ENCODE measurements at regions not wholly inside any gene's neighbourhood (a gene's known extent, or its start where the extent isn't known, plus 50 kb on each side); places are given as distances from the start of the nearest gene placed in this dataset.
"Not testable (repeated sequence)": the region's sequence is repeated elsewhere in the genome, so short reads cannot be mapped to it uniquely, and the experiment has no call there.

DNA sequence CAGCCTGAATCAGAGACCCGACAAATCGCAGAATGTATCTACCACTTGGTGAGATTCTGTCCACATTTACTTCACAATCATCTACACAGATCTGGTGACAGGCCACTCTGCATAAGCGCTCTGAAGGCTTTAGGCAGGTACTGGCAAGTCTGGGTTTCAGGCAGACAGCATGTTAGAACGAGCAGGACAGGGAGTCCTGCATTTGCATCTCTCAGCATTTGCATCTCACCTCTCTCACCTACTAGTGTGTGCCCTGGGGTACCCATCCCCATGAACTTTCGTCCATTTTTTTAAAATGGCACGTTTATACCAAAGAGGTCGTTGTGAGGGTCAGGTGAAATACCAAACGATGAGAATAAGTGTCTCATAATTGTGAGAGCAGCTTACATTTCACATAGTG is 108.2 kb downstream of the SPATA31A1 start:
- not testable (repeated sequence) for DNase-seq

DNA sequence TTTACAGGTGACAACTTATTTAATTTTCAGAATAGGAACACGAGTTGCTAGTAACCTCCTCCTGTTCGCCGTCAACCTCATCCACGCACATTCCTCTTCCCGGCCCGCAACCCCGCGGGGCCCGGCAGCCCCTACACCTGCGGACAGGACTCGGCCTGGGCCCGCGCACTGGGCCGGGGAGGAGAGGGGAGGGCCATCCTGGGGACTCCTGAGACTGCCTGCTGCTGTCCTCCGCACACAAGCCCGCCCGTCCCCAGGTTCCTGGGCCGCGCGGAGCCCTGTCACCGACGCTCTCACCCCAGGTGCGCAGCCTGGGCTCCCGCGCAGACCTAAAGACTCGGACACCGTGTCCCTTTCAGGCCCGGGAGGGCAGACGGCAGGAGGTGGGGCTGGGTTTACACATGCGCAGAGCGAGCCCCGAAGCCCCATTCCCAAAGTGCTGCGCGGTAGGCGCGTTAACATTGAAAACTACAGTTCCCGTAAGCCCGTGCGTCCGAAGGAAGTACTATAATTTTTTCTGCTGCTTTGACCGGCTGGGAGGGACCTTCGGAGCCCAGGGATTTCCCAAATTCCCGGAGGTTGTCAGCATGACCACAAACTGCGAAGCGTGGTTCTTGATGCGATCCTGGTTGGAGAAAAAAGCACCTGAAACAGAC is 108.8 kb downstream of the SPATA31A1 start:
- DNase-seq, result peak in 1 of 2 experiments; percentile 52

DNA sequence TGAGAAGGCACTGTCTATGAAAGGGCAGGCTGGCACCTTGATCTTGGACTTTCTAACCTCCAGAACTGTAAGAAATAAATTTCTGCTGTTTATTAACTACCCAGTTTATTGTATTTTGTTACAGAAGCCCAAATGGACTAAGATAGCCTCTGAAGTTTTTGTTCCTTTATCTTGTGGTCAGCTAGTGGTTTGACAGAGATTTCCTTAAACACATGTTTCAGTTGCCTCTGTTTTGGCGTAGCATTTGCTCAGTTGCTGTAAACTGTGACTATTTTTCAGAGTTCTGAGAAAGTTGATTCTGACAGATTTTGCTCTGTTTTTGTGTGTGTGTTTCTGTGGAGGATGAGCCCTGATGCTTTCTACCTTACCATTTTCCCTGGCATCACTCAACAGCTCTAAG is 119.0 kb downstream of the SPATA31A1 start:
- DNase-seq, result not testable (repeated sequence)

DNA sequence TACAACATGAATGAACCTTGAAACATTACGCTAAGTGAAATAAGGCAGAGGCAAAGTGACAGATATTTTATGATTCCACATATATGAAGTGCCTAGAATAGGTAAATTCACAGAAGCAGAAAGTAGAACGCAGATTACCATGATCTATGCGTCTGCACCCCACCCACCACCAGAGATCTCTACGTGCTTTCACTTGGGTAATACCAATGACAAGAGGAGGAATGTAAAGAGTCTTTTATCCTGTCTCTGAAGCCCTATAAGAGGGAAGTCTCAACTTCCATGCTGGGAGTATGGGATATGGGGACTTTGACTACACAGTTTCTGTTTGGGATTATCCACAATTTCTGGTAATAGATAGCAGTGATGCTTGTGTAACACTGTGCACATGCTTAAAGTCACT is 127.6 kb downstream of the SPATA31A1 start:
- not testable (repeated sequence) for DNase-seq

DNA sequence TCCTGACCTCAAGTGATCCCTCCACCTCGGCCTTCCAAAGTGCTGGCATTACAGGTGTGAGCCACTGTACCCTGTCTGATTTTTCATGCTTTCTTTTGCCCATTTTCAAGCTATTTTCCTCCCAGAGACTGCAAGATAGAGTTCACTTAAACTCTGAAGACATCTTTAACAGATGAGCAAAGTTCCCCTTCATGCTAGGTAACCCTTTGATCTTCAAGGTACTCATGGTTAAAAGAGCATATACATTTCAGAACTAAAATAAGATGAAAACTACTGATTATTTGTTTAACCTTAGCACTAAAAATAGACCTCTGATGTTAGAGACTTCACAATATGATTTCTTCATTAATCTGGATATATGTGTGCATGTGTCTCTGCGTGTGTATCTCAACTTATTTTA is 128.4 kb downstream of the SPATA31A1 start:
- DNase-seq, result not testable (repeated sequence)

DNA sequence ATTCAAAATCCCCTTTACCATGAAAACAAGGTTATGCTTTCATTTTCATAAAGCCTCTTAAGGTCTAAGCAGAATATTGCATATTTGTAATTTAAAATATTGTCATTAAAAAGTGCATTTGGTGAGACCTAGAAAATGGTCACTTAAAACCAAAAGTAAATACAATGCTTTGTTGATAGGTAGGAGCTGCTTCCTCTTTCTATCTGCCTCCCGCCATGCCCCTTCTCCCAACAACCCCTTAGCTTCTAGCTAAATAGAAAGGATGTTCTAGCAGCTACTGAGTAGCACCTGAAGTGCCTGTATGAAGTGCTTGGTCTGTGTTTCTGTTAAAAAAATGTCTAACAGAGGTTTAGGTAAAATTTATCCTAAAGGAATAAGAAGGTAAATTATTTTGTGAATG is 128.8 kb downstream of the SPATA31A1 start:
- DNase-seq, result not testable (repeated sequence)

DNA sequence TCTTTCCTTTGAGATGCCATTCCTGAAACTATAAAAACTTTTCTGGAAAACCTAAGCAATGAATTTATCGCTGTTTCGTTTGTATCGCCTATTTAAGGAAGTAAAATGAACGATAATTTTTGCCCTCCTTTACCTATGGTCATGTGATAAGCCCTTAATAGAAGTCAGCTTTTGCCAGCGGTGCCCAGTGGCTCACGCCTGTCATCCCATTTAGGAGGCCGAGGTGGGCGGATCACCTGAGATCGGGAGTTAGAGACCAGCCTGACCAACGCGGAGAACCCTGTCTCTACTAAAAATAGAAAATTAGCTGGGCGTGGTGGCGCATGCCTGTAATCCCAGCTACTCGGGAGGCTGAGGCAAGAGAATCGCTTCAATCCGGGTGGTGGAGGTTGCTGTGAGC is 132.0 kb downstream of the SPATA31A1 start:
- not testable (repeated sequence) for DNase-seq

DNA sequence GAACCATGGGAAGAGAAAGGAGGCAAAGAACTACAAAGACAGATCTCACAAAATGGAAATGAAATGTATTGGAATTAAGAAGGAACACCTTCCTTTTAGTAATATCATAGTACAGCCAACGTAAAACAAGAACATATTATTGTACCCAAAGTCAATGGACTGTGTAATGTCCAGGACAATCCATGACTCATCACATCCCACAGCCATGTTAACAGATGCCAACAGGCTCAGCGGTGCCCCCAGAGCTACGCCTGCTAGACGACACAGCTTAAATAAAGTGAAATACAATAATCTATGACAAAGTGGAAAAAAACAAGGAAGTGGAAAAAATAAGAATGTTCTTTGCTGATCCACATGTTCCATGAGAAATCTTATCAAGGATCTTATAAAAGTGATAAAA is 140.8 kb downstream of the SPATA31A1 start:
- not testable (repeated sequence) for DNase-seq

DNA sequence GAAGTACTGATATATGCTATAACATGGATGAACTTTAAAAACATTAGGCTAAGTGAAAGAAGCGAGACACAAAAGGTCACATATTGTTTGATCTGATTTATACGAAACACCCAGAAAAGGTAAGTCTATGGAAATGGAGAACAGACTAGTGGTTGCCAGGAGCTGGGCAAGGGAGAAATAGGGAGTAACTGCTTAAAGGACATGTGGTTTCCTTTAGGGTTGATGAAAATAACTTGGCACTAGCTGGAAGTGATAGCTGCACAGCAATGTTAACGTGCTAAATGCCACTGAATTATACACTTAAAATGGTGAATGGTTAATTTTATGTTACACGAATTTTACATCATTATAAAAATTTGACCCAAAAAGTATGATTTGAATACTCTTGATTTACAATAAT is 147.7 kb downstream of the SPATA31A1 start:
- DNase-seq, result not testable (repeated sequence)

DNA sequence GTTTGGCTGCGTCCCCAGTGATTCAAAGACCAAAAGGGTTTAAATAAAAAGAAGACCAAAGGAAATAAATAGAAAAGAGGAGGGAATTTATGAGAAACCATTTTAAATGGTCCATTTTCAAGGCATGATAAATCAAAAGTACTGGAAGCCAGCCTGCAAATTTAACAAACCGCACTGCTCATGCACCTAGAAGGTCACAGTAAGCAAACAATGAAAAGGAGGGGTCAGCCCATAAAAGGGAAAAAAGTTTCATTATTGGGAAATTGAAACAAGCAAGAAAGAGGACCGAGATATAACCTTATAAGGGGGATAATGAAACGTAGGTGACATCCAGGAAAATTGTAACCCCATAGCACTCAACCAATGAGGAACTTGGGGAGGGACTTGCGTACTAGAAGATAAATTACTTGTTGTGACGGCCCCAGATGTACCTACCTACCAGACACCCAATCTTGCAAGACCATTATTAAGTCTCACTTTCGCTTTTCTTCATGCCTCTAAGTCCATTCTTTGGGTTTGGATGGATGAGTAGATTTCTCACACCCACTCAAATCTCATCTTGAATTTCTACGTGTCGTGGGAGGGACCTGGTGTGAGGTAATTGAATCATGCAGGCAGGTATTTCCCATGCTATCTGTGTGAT is 172.0 kb downstream of the SPATA31A1 start:
- not testable (repeated sequence) for DNase-seq

DNA sequence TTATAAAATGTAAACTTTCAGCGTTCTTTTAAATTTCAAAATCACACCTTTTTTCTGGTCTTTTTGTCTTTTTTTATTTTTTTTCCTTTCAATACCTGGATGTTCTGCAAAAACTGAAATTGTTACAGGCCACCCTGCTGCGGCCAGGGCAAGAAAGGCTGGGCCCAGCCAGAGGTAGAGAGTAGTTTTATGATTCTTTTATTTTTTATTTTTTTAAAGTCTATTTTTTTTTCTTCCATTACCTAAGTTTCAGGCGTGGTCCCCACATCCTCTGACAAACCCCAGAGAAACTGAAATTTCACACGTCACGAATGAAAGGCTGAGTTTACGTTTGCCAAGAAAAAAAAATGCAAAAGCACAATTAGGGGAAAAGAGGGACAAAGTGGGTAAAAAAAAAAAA is 177.1 kb downstream of the SPATA31A1 start:
- DNase-seq, result not testable (repeated sequence)

DNA sequence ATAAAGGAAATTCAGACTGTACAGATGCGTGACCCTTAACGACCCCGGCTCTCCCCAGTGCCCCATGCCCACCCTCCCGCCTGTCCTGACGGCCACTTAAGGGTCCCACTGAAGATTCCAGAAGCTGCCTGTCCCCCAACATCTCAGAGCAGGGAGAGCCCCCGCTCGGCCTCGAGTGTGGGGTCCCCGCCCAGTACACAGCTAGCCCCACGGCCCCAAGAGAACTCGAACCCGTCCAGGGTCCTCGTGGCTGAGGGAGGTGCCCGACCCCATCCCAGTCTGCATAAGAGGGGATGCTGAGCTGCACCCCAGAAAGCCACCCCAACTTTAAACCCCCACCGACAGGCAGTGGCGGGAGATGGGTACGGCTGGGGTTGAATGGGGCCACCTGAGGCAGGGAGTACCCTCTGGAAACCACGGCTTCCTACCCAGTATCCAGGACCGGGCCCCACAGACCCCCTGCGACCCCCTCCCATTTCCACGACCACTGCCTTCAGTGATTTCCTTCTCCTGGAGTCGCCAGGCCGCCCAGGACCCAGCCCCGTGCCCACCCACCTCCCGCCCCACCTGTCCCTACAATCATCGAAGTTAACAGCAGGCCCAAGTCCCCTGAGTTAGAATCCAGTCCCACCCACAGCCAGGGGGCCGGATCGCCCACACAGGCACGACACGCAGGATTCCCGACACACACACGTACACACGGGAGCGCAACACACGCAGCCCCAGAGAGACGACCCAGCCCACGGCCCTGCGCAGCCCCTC is 177.7 kb downstream of the SPATA31A1 start:
- not testable (repeated sequence) for DNase-seq

DNA sequence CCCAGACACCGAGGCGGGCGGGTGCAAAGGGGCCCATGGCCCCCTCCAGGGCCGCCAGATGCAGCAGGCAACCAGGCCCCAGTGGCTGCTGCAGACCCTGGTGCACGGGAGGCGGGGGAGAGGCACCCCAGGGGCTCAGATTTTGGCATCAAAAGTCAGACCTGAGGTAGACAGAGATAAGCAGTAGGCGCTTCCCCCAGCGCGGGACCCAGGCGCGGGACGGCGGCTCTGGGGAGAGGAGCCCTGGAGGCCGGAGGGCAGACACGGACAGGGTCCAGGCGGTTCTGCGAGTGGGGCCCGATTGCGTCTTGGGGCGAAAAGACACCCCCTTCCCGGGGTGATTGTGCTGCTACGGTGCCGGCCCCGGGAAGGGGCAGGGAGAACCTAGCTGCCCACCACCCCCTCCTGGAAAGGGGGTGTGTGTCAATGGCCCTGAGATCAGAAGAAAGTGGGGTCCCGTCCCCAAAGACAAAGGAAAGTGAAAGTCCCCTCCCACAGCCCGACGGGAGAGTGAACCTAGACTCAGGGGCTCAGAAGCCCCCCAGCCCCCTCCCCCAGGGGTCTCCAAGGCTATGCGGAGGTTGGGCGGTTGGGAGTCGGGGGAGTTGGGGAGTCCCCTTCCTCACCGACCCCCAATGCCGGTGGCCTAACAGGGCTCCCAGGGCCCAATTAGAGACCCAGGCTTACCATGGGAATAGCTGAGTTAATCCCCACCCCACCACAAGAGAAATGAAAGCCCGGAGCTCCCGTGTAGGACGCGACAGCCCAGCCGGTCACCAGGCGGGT is 178.5 kb downstream of the SPATA31A1 start:
- DNase-seq, result not testable (repeated sequence)

DNA sequence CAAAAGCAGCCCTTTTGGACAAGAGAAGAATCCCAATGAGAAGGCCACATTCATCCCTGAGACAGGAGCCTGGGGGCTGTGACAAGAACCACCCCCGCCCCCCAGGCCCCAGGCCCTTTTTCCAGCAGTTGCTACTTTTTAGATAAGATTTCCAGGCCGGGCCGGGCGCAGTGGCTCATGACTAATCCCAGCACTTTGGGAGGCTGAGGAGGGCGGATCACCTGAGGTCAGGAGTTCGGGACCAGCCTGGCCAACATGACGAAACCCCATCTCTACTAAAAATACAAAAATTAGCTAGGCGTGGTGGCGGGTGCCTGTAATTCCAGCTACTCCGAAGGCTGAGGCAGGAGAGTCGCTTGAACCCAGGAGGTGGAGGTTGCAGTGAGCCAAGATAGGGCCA is 179.4 kb downstream of the SPATA31A1 start:
- not testable (repeated sequence) for DNase-seq

DNA sequence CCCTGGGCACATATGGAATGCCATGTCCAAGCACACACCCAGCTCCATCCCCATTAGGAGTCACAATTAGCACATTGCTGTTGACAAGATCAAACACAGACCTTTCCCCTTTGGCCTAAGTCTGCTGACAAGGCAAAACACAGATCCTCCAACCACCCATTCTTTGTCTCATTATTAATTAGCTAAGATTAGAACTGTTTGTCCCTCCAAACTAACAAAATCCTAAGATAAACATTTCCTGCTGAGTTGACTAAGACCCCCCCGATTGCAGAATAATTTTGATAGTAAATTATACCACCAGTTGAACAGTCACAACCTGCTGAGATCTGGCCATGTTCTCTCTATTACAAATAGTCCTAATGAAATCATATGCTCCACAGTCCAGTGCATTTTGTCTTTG is 186.7 kb downstream of the SPATA31A1 start:
- not testable (repeated sequence) for DNase-seq

DNA sequence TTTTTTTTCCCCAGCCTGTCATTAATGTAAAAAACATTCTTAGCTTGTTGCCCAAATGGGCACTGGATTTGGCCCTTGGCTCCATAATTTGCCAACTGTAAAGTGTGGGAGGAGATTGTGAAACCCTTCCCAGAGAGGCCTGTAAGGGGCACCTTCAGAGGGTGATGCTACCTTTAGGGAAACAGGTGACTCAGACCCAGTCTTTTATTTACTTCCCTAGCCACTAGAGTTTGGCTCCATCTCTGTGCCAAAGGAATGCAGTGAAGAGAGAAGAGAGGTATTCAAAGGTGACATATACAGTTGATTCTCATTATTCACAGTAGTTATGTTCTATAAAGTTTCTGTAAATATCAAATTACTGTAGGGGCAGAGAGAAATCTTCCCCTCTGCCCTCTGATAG is 189.6 kb downstream of the SPATA31A1 start:
- not testable (repeated sequence) for DNase-seq

DNA sequence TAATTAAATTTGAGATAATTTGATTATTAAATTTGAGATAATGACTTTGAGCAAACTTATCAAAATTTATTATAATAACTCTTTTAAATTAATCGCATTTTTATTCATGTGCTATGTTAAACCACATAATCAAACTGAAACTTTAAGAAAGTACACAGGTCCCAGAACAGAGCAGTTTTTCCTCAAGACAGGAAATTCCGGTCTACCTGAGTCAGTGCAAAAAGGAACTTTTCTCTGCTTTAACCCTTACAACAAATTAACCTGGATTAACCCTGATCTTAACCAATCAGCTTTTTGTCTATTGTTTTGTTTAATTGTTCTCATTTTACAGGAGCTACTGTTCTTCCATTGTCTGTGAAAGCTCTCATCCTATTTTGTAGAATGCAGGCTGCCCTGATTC is 195.1 kb downstream of the SPATA31A1 start:
- DNase-seq, result not testable (repeated sequence)

DNA sequence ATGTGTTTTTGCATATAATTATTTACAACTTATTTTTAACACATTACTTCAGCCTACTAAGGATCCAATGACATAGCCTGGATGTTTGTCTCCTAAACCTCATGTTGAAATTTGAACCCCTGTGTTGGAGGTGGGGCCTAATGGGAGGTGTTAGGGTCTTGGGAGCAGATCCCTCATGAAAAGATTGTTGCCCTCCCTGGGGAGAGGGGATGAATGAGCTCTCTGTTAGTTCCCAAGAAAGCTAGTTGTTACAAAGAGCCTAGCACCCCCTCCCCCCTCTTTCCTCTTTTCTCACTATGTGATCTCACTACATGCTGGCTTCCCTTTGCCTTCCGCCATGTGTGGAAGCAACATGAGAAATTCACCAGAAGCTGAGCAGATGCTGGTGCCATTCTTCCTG is 196.1 kb downstream of the SPATA31A1 start:
- not testable (repeated sequence) for DNase-seq

DNA sequence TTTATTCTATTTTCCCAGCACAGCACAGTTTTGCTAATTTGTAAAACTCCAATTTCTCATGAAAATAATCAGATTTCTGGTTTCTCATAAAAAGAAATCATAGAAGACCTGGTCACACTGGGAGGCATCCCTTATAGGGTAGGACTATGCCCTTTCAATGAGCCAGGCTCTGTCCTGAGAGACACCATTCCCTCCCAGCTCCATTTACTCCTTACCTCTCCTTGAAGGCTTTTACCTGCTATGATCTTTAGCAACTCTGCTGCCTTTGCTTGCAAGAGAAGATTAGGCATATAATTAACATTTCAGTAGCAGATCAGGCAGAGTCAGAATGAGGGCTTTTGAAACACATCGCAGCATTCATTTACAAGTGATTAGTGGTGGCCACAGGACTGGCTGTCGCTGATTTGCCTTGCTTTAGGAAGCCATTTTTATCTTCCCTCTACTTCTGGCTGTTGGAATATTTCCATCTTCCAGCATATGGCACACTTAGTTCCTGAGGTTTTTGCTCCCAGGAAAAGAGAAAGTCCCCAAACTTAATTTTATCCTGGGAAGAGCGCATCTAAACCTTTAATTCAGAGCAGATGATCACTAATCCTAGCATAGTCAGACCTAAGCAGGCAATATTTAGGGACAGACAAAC is 196.9 kb downstream of the SPATA31A1 start:
- not testable (repeated sequence) for DNase-seq

DNA sequence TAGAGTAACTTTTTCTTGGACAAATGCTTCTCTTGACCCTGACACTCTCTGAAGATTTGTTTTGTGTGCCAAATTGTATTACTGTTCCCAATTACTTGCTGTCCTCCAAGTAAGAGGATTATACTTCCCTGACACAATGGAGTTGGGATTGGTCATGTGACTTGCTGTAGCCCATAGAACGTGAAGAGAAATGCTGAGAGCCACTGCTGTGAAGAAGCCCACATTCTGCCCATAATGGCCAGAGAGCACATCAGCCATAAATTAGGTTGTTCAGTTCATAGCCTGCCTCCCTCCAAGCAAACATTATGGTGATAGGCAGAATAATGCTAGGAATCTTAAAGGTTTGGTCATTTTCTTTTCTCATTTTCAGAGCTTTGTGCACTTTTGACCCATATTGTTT is 198.9 kb downstream of the SPATA31A1 start:
- not testable (repeated sequence) for DNase-seq

DNA sequence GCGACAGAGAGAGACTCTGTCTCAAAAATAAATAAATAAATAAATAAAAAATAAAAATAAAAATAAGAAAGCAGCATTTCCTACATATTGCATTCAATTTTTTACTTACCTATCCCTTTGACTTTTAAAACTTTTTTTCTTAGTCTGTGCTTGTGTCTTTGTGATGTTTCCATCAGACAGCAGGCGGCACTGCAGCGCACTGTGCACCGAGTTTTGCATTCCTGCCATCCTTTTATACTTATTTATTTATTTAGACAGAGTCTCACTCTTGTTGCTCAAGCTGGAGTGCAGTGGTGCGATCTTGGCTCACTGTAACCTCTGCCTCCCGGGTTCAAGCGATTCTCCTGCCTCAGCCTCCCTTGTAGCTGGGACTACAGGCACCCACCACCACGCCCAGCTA is 203.9 kb downstream of the SPATA31A1 start:
- DNase-seq, result not testable (repeated sequence)

DNA sequence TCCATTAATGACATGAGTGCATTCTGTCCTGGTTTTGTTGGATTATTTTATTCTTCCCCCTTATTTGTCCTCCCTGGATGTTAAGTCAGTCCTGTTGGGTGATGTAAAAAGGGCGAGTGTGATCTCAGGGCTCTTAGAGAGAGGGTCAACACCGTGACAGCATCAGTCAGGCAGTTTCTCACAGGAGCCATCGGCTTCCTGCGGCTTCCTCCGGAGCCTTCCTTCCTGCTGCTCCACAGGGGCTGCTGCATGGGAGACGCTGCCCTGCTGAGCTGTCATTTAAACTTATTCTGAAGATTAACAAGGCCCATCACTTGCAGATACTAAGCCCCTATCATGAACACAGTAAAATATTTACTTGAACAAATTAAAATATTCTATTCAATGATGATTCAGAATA is 211.3 kb downstream of the SPATA31A1 start:
- DNase-seq, result not testable (repeated sequence)
